ENCODE measurements at regions not wholly inside any gene's neighbourhood (a gene's known extent, or its start where the extent isn't known, plus 50 kb on each side); places are given as distances from the start of the nearest gene placed in this dataset.

DNA sequence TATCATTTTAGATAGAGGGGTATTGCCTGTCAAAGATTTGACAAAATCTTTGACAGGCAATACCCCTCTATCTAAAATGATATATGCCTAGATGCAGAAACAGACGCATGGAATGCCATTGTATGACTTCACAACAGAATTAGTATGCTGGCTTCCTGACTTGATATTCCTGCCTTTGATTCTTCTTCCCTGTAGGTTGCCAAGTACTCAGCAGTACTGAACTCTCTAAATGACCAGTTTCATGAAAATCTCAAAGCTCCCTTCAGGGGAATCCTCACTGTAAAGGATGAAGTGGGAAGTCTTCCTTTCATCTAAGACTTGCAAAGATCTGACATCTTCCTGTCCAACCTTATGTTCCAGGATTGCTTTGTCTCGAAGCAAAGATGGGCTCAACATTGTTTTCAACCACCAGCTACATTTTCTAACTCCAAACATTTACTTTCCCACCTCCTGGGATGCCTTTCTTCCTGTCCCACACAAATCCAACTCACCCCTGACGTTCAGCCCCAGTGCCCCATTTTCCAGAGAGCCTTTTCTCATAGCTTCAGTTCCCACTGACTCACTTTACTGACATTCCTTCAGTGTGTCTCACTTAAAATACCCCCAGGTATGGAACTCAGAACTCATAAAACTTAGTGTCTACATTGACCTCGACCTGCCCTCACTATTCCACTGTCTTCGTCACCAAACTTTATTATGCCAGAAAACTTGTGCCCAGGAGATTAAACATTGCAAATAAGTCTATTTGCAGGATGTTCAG lies 67.3 kb upstream of the KCNJ6 start:
- TF ChIP-seq CTCF (conservative IDR thresholded peaks at IDR 0.05; ENCODE audit: control insufficient read depth, insufficient read depth, low read depth, low read length): no peak
- no peak overlapping the region for H3K4me3 ChIP-seq (ENCODE audit: control insufficient read depth, low read depth, low read length)
- DNase-seq (ENCODE audit: low read depth): no peak

DNA sequence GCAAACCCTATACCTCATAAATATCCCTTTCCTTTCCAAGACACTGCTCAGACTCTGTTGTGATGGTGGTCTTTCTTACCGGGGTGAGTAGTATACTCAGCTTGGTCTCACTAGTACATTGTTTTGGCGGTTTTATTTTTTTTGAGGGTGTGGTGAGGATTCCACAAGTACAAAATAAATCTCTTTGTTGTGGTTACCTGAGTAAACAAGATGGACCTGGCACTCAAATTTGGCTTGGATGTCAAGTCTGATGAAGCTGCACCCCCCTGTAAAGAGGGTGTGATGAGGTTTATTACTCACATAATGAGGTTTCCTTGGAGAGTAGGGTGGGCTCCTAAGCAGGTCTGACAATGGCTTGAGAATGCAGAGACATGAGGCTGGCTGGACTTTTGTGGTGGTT lies 68.2 kb upstream of the KCNJ6 start:
- no peak overlapping the region for H3K4me3 ChIP-seq (ENCODE audit: control insufficient read depth, low read depth, low read length)
- no peak for TF ChIP-seq CTCF (conservative IDR thresholded peaks at IDR 0.05; ENCODE audit: control insufficient read depth, insufficient read depth, low read depth, low read length)
- DNase-seq (ENCODE audit: low read depth): no peak

DNA sequence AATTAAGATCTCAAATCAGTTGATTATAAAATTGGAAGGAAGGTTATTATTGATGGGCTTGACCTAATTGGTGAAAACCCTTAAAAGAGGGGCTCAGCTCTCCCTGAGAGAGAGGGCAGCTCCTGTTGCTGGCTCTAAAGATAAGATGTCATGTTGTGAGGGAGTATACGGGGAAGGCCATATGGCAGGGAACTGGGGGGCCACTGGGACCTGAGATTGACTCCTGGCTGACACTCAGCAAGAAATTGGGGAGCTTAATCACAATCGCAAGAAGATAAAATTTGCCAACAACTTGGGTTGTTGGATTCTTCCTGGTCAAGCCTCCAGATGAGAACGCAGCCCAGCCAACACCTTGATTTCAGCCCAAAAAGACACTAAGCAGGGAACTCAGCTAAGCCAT lies 69.7 kb upstream of the KCNJ6 start:
- H3K4me3 ChIP-seq (ENCODE audit: control insufficient read depth, low read depth, low read length): no peak overlapping the region
- DNase-seq (ENCODE audit: low read depth): no peak
- TF ChIP-seq CTCF (conservative IDR thresholded peaks at IDR 0.05; ENCODE audit: control insufficient read depth, insufficient read depth, low read depth, low read length): no peak

- H3K4me3 ChIP-seq (ENCODE audit: control insufficient read depth, low read depth, low read length): no peak overlapping the region
- no peak for TF ChIP-seq CTCF (conservative IDR thresholded peaks at IDR 0.05; ENCODE audit: control insufficient read depth, insufficient read depth, low read depth, low read length)
- DNase-seq (ENCODE audit: low read depth): no peak
Measured at GRCh38 chr21:37986751-37987399, 70.6 kb upstream of the KCNJ6 start.

GRCh38 chr21:37987668-37988067 lies 71.4 kb upstream of the KCNJ6 start:
- H3K4me3 ChIP-seq (ENCODE audit: control insufficient read depth, low read depth, low read length): no peak overlapping the region
- DNase-seq (ENCODE audit: low read depth): no peak
- no peak for TF ChIP-seq CTCF (conservative IDR thresholded peaks at IDR 0.05; ENCODE audit: control insufficient read depth, insufficient read depth, low read depth, low read length)

- no peak for TF ChIP-seq CTCF (conservative IDR thresholded peaks at IDR 0.05; ENCODE audit: control insufficient read depth, insufficient read depth, low read depth, low read length)
- DNase-seq (ENCODE audit: low read depth): no peak
- H3K4me3 ChIP-seq (ENCODE audit: control insufficient read depth, low read depth, low read length): no peak overlapping the region
Measured at GRCh38 chr21:37993071-37993470, 76.8 kb upstream of the KCNJ6 start.
